Bronchial epithelial cell (primary cell): ENCODE measurements at regions not wholly inside any gene's neighbourhood (a gene's known extent, or its start where the extent isn't known, plus 50 kb on each side); places are given as distances from the start of the nearest gene placed in this dataset.

Experiments
- DNase-seq: peaks from one replicate; pipeline ENCODE4 v3.0.0-alpha.2; 2010; ENCODE audit warnings: low read depth
- FAIRE-seq: peaks from 2 replicates; lab custom pipeline; 2011; peaks lifted over from hg19 to GRCh38; lab: Jason Lieb, UNC
- H3K27me3 ChIP-seq: 2 replicates; pipeline ENCODE4 v1.5.1; 2011; ENCODE audit warnings: low read length; ENCODE audit not compliant: control insufficient read depth, insufficient read depth
- H3K36me3 ChIP-seq: 2 replicates; pipeline ENCODE4 v1.5.1; 2011; ENCODE audit warnings: low read length; ENCODE audit not compliant: control insufficient read depth, insufficient read depth
- H3K4me3 ChIP-seq: 2 replicates; pipeline ENCODE4 v1.5.1; 2011; ENCODE audit warnings: mild to moderate bottlenecking, low read depth, low read length, control low read depth
- TF ChIP-seq, protein P1 (sequence below): IDR thresholded peaks from 2 replicates; pipeline ENCODE4 v1.5.1; 2011; ENCODE audit warnings: mild to moderate bottlenecking, moderate library complexity, low read length, control low read depth, inconsistent platforms; ENCODE audit not compliant: insufficient read depth, severe bottlenecking

DNA sequence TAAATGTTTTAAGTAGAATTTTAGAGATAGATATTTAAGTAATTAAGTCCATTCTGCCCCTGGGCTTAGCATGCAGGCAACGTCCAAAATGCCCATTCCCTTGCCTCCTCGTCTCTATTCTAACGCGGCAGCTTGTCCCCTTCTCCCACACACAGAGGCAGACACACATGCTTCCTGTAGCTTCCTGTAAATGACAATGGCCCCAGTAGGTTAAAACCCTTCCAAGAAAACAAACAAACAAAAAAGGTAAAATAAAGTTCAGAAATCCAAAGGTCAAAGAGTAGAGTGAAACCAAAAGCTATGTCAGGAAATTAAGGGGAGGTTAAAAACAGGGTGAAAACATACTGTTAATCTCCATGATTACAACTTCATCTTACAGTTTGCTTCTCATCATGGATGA is 857.6 kb downstream of the GATA3 start:
- no peaks in the 10 kb centered on the region for H3K27me3 ChIP-seq
- H3K4me3 ChIP-seq: no peak overlapping the region
- TF ChIP-seq, protein P1, sequence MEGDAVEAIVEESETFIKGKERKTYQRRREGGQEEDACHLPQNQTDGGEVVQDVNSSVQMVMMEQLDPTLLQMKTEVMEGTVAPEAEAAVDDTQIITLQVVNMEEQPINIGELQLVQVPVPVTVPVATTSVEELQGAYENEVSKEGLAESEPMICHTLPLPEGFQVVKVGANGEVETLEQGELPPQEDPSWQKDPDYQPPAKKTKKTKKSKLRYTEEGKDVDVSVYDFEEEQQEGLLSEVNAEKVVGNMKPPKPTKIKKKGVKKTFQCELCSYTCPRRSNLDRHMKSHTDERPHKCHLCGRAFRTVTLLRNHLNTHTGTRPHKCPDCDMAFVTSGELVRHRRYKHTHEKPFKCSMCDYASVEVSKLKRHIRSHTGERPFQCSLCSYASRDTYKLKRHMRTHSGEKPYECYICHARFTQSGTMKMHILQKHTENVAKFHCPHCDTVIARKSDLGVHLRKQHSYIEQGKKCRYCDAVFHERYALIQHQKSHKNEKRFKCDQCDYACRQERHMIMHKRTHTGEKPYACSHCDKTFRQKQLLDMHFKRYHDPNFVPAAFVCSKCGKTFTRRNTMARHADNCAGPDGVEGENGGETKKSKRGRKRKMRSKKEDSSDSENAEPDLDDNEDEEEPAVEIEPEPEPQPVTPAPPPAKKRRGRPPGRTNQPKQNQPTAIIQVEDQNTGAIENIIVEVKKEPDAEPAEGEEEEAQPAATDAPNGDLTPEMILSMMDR: no peak
- no peak for FAIRE-seq
- DNase-seq: no peak
- no peaks in the 10 kb centered on the region for H3K36me3 ChIP-seq

- peak; percentile 59 for DNase-seq
- no peaks in the 10 kb centered on the region for H3K36me3 ChIP-seq
- no peaks in the 10 kb centered on the region for H3K27me3 ChIP-seq
- TF ChIP-seq, protein P1: no peak
- FAIRE-seq: no peak
- H3K4me3 ChIP-seq: no peak overlapping the region
Observed at GRCh38 chr10:8913720-8914119, 859.2 kb downstream of the GATA3 start.

DNA sequence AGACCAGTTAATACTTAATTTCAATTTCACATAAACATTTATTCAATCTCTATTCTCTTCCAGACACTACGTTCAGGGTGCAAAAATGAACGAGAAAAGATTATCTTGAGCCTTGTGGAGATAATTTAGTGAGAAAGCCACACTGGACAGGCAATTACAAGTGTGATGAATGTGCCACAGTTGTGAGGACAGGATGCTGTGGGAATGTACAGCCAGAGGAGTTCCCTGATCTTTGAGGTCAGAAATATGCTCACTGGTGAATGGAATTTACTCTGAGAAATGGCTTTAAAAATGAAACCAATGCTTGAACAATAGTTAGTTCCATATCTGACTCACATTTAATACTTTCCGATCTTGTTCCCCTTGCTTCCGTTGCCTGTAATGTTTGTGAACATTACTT is 864.8 kb downstream of the GATA3 start:
- DNase-seq (no peak), FAIRE-seq (no peak)
- Histone ChIP-seq H3K27me3 (no peaks in the 10 kb centered on the region), H3K36me3 (no peaks in the 10 kb centered on the region), H3K4me3 (no peak overlapping the region)
- TF ChIP-seq, protein P1: no peak

DNA sequence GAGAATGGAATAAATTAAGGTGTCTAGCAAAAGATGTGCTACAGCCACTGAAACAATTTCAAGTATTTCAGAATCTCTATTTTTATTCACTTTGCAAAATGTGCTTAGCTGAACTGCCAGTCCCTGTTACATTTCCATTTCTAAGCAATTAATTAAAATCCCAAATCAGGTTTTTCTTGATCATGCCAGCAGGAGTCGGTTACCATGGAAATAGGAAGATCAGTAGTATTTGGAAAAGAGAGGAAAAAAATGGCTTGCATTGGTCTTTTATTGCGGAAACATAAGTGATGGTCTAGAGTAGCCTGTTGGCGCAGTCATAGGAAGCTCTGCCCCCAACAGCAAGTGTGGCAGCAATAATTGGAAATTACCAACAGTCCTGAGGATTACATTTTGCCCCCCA is 867.1 kb downstream of the GATA3 start:
- no peaks in the 10 kb centered on the region for H3K27me3 ChIP-seq
- TF ChIP-seq, protein P1: no peak
- no peaks in the 10 kb centered on the region for H3K36me3 ChIP-seq
- DNase-seq: no peak
- no peak for FAIRE-seq
- no peak overlapping the region for H3K4me3 ChIP-seq

DNA sequence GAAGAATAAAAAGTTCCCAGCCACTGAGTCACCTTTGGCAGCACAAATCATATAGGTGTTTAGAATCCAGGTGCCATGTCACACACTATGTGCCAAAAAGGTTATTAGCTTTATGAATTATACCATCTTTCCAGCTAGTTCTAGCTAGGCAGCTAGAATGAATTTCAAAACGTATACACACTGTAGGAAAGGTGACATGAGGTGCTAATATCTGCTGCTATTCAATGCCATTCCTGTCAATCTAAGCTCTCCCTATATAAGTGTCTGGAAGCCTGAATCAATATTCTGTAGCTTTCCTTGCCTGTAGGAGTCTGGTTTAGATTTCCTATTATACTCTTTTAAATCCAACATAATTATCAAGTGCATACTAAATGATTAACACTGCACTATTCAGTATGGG is 868.6 kb downstream of the GATA3 start:
- FAIRE-seq (no peak), DNase-seq (no peak)
- no peaks in the 10 kb centered on the region for H3K27me3 ChIP-seq
- H3K4me3 ChIP-seq: no peak overlapping the region
- H3K36me3 ChIP-seq: no peaks in the 10 kb centered on the region
- TF ChIP-seq, protein P1: no peak

- H3K4me3 ChIP-seq: no peak overlapping the region
- DNase-seq: peak; percentile 52
- no peaks in the 10 kb centered on the region for H3K36me3 ChIP-seq
- H3K27me3 ChIP-seq: no peaks in the 10 kb centered on the region
- no peak for FAIRE-seq
- TF ChIP-seq, protein P1: no peak
Observed at GRCh38 chr10:8927705-8928104, 873.2 kb downstream of the GATA3 start.
